Immature natural killer cell (primary cell): ENCODE measurements at regions not wholly inside any gene's neighbourhood (a gene's known extent, or its start where the extent isn't known, plus 50 kb on each side); places are given as distances from the start of the nearest gene placed in this dataset.

Experiments
- DNase-seq, 3 donors: peaks; one replicate each; pipeline ENCODE4 v3.0.0; 2022; ENCODE audit warnings: mixed read lengths in 1 of 3
- H3K27ac Mint-ChIP-seq, 6 donors: one replicate each; pipeline ENCODE4 v1.8.0; 2020; ENCODE audit warnings: mixed read lengths in 6 of 6, mild to moderate bottlenecking in 5 of 6, inconsistent platforms in 4 of 6, moderate library complexity in 3 of 6
- H3K27me3 Mint-ChIP-seq, 3 donors: one replicate each; pipeline ENCODE4 v1.8.0; 2020 to 2021; ENCODE audit warnings: low read depth in 3 of 3, mild to moderate bottlenecking in 3 of 3, mixed read lengths in 3 of 3, moderate library complexity in 3 of 3, inconsistent platforms in 1 of 3
- H3K36me3 Mint-ChIP-seq, 3 donors: one replicate each; pipeline ENCODE4 v1.8.0; 2020; ENCODE audit warnings: mixed read lengths in 3 of 3, inconsistent platforms in 2 of 3, mild to moderate bottlenecking in 2 of 3
- H3K4me1 Mint-ChIP-seq, 2 donors: one replicate each; pipeline ENCODE4 v1.8.0; 2020; ENCODE audit warnings: inconsistent platforms in 2 of 2, mild to moderate bottlenecking in 2 of 2, mixed read lengths in 2 of 2, moderate library complexity in 1 of 2
- H3K4me3 Mint-ChIP-seq, 5 donors: one replicate each; pipeline ENCODE4 v1.8.0; 2020; ENCODE audit warnings: mild to moderate bottlenecking in 5 of 5, mixed read lengths in 5 of 5, inconsistent platforms in 3 of 5, moderate library complexity in 3 of 5
- H3K9me3 Mint-ChIP-seq, 6 donors: one replicate each; pipeline ENCODE4 v1.8.0; 2020; ENCODE audit warnings: mild to moderate bottlenecking in 6 of 6, mixed read lengths in 6 of 6, inconsistent platforms in 4 of 6, moderate library complexity in 3 of 6

GRCh38 chr11:92766698-92767097 lies 202.8 kb upstream of the MTNR1B start:
- no peak for DNase-seq
- Mint-ChIP-seq H3K27ac (no peak overlapping the region), H3K4me1 (peaks cover 10 to 30% of the 10 kb centered on the region in 2 donors), H3K27me3 (peaks cover 0 to 7% (median 3%) of the 10 kb centered on the region in 3 donors), H3K4me3 (peak overlapping the region in 3 of 5 donors; percentile 33 to 45 (median 38)), H3K9me3 (peaks cover 0 to 6% (median 1%) of the 10 kb centered on the region in 6 donors), H3K36me3 (no peaks in the 10 kb centered on the region)

DNA sequence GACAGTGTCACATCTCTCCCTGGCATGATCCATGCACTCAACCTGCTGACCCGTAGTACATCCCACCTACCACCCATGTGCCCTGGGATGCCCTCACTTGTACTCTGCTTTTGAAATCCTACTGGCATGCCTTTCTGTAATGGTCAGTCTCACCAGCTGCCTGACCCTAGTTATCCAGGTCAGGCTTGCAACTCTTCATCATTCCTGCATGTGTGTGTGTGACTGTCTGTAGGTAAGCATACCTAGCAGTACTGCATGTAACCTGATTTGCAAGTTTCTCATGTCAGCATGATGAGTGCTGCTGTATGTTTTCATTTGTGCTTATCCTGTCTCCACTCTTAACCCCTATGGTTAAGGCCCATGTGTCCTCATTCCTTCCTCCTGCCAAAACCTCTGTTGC lies 202.0 kb upstream of the MTNR1B start:
- DNase-seq: no peak
- H3K9me3 Mint-ChIP-seq: peaks cover 0 to 7% (median 0%) of the 10 kb centered on the region in 6 donors
- H3K4me1 Mint-ChIP-seq: peaks cover 10 to 31% of the 10 kb centered on the region in 2 donors
- no peak overlapping the region for H3K27ac Mint-ChIP-seq
- peaks cover 0 to 5% (median 3%) of the 10 kb centered on the region in 3 donors for H3K27me3 Mint-ChIP-seq
- H3K36me3 Mint-ChIP-seq: no peaks in the 10 kb centered on the region
- no peak overlapping the region for H3K4me3 Mint-ChIP-seq

GRCh38 chr11:92768121-92768840 lies 201.2 kb upstream of the MTNR1B start:
- H3K36me3 Mint-ChIP-seq: no peaks in the 10 kb centered on the region
- peaks cover 10 to 31% of the 10 kb centered on the region in 2 donors for H3K4me1 Mint-ChIP-seq
- H3K27ac Mint-ChIP-seq: no peak overlapping the region
- no peak overlapping the region for H3K4me3 Mint-ChIP-seq
- peaks cover 0 to 5% (median 3%) of the 10 kb centered on the region in 3 donors for H3K27me3 Mint-ChIP-seq
- no peak for DNase-seq
- H3K9me3 Mint-ChIP-seq: peaks cover 0 to 7% (median 0%) of the 10 kb centered on the region in 6 donors

- Mint-ChIP-seq H3K4me1 (peaks cover 10 to 31% of the 10 kb centered on the region in 2 donors), H3K27ac (no peak overlapping the region), H3K27me3 (peaks cover 0 to 3% (median 3%) of the 10 kb centered on the region in 3 donors), H3K4me3 (no peak overlapping the region), H3K36me3 (no peaks in the 10 kb centered on the region), H3K9me3 (peaks cover 0 to 10% (median 0%) of the 10 kb centered on the region in 6 donors)
- no peak for DNase-seq
Measured at GRCh38 chr11:92769112-92769511, 200.3 kb upstream of the MTNR1B start.

GRCh38 chr11:92770419-92770818 lies 199.0 kb upstream of the MTNR1B start:
- H3K9me3 Mint-ChIP-seq: peaks cover 0 to 12% (median 0%) of the 10 kb centered on the region in 6 donors
- no peaks in the 10 kb centered on the region for H3K36me3 Mint-ChIP-seq
- H3K27me3 Mint-ChIP-seq: peaks cover 0 to 3% (median 2%) of the 10 kb centered on the region in 3 donors
- no peak for DNase-seq
- H3K4me3 Mint-ChIP-seq: no peak overlapping the region
- H3K27ac Mint-ChIP-seq: no peak overlapping the region
- H3K4me1 Mint-ChIP-seq: peaks cover 10 to 29% of the 10 kb centered on the region in 2 donors

- H3K36me3 Mint-ChIP-seq: no peaks in the 10 kb centered on the region
Measured at GRCh38 chr11:92770981-92771380, 198.5 kb upstream of the MTNR1B start.

GRCh38 chr11:92771701-92772100 lies 197.8 kb upstream of the MTNR1B start:
- Mint-ChIP-seq H3K27me3 (no peaks in the 10 kb centered on the region), H3K4me1 (peaks cover 5 to 18% of the 10 kb centered on the region in 2 donors), H3K36me3 (no peaks in the 10 kb centered on the region), H3K9me3 (peaks cover 0 to 12% (median 1%) of the 10 kb centered on the region in 6 donors), H3K4me3 (no peak overlapping the region), H3K27ac (no peak overlapping the region)
- no peak for DNase-seq

More at GRCh38 chr11:92770981-92771380, 198.5 kb upstream of the MTNR1B start:
- Mint-ChIP-seq H3K4me3 (peak overlapping the region in 1 of 5 donors; percentile 51), H3K4me1 (peaks cover 8 to 24% of the 10 kb centered on the region in 2 donors), H3K27me3 (peaks cover 0 to 2% (median under 1%) of the 10 kb centered on the region in 3 donors), H3K9me3 (peaks cover 0 to 12% (median 0%) of the 10 kb centered on the region in 6 donors), H3K27ac (no peak overlapping the region)
- no peak for DNase-seq

DNA sequence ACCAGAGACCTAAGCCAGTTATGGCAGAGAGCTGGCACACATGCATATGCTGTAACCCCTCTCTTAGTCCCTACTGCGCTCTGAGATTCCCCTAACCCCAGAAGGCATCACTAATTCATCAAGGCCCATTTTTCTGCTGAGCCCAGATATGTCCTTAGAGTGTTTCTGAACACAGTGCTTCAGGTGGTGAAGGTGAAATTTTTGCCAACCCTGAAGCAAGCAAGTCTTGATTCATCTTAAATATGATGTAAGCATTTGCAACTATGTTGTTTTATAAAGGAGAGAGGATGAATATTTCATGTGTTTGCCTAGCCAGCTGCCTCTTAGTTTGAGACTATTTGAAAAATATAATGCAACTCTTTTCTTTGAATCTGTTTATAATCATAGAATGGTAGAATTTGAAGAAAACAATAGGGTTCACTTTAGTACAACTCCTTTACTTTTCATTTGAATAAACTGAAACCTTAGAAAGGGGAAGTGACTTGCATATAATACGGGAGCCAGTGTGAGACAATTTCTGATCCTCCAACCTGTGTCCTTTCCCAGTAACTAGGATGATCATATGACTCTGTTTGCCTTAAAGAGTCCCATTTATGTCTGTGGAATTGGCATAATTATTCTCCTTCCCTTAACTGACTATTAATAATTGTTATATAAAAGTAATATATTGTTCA lies 194.3 kb upstream of the MTNR1B start:
- no peaks in the 10 kb centered on the region for H3K36me3 Mint-ChIP-seq
- H3K27me3 Mint-ChIP-seq: peaks cover 0 to 2% (median 2%) of the 10 kb centered on the region in 3 donors
- H3K27ac Mint-ChIP-seq: no peak overlapping the region
- no peak for DNase-seq
- H3K4me1 Mint-ChIP-seq: peaks cover 0 to 10% of the 10 kb centered on the region in 2 donors
- H3K9me3 Mint-ChIP-seq: peaks cover 0 to 12% (median 3%) of the 10 kb centered on the region in 6 donors
- no peak overlapping the region for H3K4me3 Mint-ChIP-seq

DNA sequence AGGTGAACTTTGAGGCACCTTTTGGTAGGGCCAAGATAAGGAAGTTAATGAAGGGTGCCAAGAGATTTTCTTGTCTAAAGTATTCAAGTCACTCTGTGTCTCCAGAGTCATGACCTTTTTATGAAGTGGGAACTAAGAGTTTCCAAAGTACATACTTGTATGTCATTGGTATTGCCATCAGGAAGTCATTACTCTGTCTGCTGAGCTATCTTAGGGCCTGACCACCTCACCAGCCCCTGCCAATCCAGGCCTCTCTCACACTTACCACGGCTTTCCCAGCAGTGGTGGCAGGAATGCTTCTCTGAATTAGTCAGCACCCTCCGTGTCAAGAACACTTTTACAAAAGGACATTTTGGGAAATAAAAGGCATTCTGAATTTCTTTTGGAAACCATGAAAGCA lies 192.8 kb upstream of the MTNR1B start:
- no peak overlapping the region for H3K4me3 Mint-ChIP-seq
- H3K36me3 Mint-ChIP-seq: no peaks in the 10 kb centered on the region
- peaks cover 0 to 5% (median 2%) of the 10 kb centered on the region in 3 donors for H3K27me3 Mint-ChIP-seq
- no peak overlapping the region for H3K27ac Mint-ChIP-seq
- peaks cover 0 to 9% (median 3%) of the 10 kb centered on the region in 6 donors for H3K9me3 Mint-ChIP-seq
- peaks cover 0 to 1% of the 10 kb centered on the region in 2 donors for H3K4me1 Mint-ChIP-seq
- no peak for DNase-seq

- Mint-ChIP-seq H3K36me3 (no peaks in the 10 kb centered on the region), H3K9me3 (peaks cover 0 to 7% (median 1%) of the 10 kb centered on the region in 6 donors), H3K27ac (no peak overlapping the region), H3K4me1 (no peaks in the 10 kb centered on the region), H3K4me3 (no peak overlapping the region), H3K27me3 (peaks cover 0 to 7% (median 2%) of the 10 kb centered on the region in 3 donors)
- no peak for DNase-seq
Measured at GRCh38 chr11:92779746-92780145, 189.7 kb upstream of the MTNR1B start.

- no peak for DNase-seq
- H3K27me3 Mint-ChIP-seq: peaks cover 0 to 10% (median 2%) of the 10 kb centered on the region in 3 donors
- H3K36me3 Mint-ChIP-seq: no peaks in the 10 kb centered on the region
- H3K4me3 Mint-ChIP-seq: no peak overlapping the region
- peaks cover 0 to 7% (median 1%) of the 10 kb centered on the region in 6 donors for H3K9me3 Mint-ChIP-seq
- H3K27ac Mint-ChIP-seq: no peak overlapping the region
- H3K4me1 Mint-ChIP-seq: no peaks in the 10 kb centered on the region
Measured at GRCh38 chr11:92781151-92781550, 188.3 kb upstream of the MTNR1B start.

- DNase-seq: no peak
- Mint-ChIP-seq H3K27ac (no peak overlapping the region), H3K4me1 (no peaks in the 10 kb centered on the region), H3K9me3 (peaks cover 0 to 5% (median 0%) of the 10 kb centered on the region in 6 donors), H3K27me3 (peaks cover 0 to 10% (median 2%) of the 10 kb centered on the region in 3 donors), H3K36me3 (no peaks in the 10 kb centered on the region), H3K4me3 (no peak overlapping the region)
Measured at GRCh38 chr11:92782806-92783205, 186.6 kb upstream of the MTNR1B start.

- peaks cover 0 to 8% (median 2%) of the 10 kb centered on the region in 3 donors for H3K27me3 Mint-ChIP-seq
- H3K4me1 Mint-ChIP-seq: no peaks in the 10 kb centered on the region
- no peaks in the 10 kb centered on the region for H3K36me3 Mint-ChIP-seq
- no peak overlapping the region for H3K27ac Mint-ChIP-seq
- peaks cover 0 to 4% (median 0%) of the 10 kb centered on the region in 6 donors for H3K9me3 Mint-ChIP-seq
- DNase-seq: no peak
- H3K4me3 Mint-ChIP-seq: no peak overlapping the region
Measured at GRCh38 chr11:92784331-92784730, 185.1 kb upstream of the MTNR1B start.

DNA sequence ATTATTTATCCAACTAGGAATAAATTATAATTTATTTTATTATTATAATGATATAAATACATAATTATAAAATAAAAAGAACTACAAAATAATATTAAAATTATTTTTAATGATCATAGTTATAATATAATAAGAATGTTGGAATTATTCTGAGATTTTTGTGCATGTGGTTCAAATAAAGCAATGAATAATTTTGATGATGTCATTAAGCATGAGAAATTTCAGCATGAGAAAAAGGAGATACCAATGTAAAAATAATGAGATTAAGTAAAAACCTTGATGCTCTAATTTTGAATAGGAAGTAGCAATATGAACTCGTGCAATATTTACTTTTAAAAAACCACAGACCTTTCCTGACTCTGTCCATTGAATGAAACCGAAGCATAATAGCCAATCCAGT lies 181.8 kb upstream of the MTNR1B start:
- H3K27me3 Mint-ChIP-seq: peaks cover 0 to 4% (median 2%) of the 10 kb centered on the region in 3 donors
- no peaks in the 10 kb centered on the region for H3K36me3 Mint-ChIP-seq
- H3K4me3 Mint-ChIP-seq: no peak overlapping the region
- DNase-seq: no peak
- no peak overlapping the region for H3K27ac Mint-ChIP-seq
- H3K9me3 Mint-ChIP-seq: peaks cover 0 to 4% (median 0%) of the 10 kb centered on the region in 6 donors
- no peaks in the 10 kb centered on the region for H3K4me1 Mint-ChIP-seq
